Keratinocyte (primary cell): ENCODE measurements at regions not wholly inside any gene's neighbourhood (a gene's known extent, or its start where the extent isn't known, plus 50 kb on each side); places are given as distances from the start of the nearest gene placed in this dataset.

Experiments used
- DNase-seq: peaks from one replicate; pipeline ENCODE4 v3.0.0-alpha.2; 2011; ENCODE audit warnings: low read depth, missing footprints, low spot score
- FAIRE-seq: peaks from 2 replicates; lab custom pipeline; 2011; peaks lifted over from hg19 to GRCh38; lab: Jason Lieb, UNC
- H2AFZ ChIP-seq: 2 replicates; pipeline ENCODE4 v1.6.0; 2012; ENCODE audit warnings: low read length, control low read depth, inconsistent platforms; ENCODE audit not compliant: control insufficient read depth
- H3K27ac ChIP-seq: 2 replicates; pipeline ENCODE4 v1.5.1; 2011; ENCODE audit warnings: low read length; ENCODE audit not compliant: control insufficient read depth, insufficient read depth
- H3K27me3 ChIP-seq: 3 replicates; pipeline ENCODE4 v1.6.0; 2011; ENCODE audit warnings: low read length; ENCODE audit not compliant: control insufficient read depth, insufficient read depth; ENCODE audit errors: extremely low read depth
- H3K36me3 ChIP-seq, 2 experiments: 2 replicates in 1 of 2; 3 replicates in 1 of 2; pipeline ENCODE4 v1.5.1; 2011; ENCODE audit warnings: low read length in 2 of 2, mild to moderate bottlenecking in 1 of 2; ENCODE audit not compliant: control insufficient read depth in 2 of 2, insufficient read depth in 2 of 2; ENCODE audit errors: extremely low read depth in 1 of 2
- H3K4me1 ChIP-seq: 3 replicates; pipeline ENCODE4 v1.5.1; 2011; ENCODE audit warnings: low read length; ENCODE audit not compliant: control insufficient read depth, insufficient read depth; ENCODE audit errors: extremely low read depth
- H3K4me2 ChIP-seq: 3 replicates; pipeline ENCODE4 v1.6.0; 2011; ENCODE audit warnings: low read depth, low read length; ENCODE audit not compliant: control insufficient read depth, insufficient read depth; ENCODE audit errors: extremely low read depth
- H3K4me3 ChIP-seq, 3 experiments: fragments of 200-600 bp in 1 of 3; sonication (generic) in 1 of 3; 2 replicates in 2 of 3; 3 replicates in 1 of 3; pipeline ENCODE4 v1.5.1; 2011 to 2016; ENCODE audit warnings: low read length in 3 of 3, mild to moderate bottlenecking in 3 of 3, control low read depth in 2 of 3, inconsistent platforms in 1 of 3, low read depth in 1 of 3, mixed read lengths in 1 of 3, mixed run types in 1 of 3, moderate library complexity in 1 of 3; ENCODE audit not compliant: control insufficient read depth in 2 of 3, insufficient read depth in 2 of 3; ENCODE audit errors: extremely low read depth in 1 of 3
- H3K79me2 ChIP-seq: 2 replicates; pipeline ENCODE4 v1.6.0; 2012; ENCODE audit warnings: low read length; ENCODE audit not compliant: control insufficient read depth, insufficient read depth
- H3K9ac ChIP-seq: 3 replicates; pipeline ENCODE4 v1.6.0; 2011; ENCODE audit warnings: low read length; ENCODE audit not compliant: control insufficient read depth, insufficient read depth; ENCODE audit errors: extremely low read depth
- H3K9me1 ChIP-seq: 3 replicates; pipeline ENCODE4 v1.6.0; 2011; ENCODE audit warnings: low read length; ENCODE audit not compliant: control insufficient read depth, insufficient read depth; ENCODE audit errors: extremely low read depth
- H3K9me3 ChIP-seq: 2 replicates; pipeline ENCODE4 v1.5.1; 2012; ENCODE audit warnings: low read depth, low read length; ENCODE audit not compliant: control insufficient read depth
- H4K20me1 ChIP-seq: 3 replicates; pipeline ENCODE4 v1.6.0; 2011; ENCODE audit warnings: low read length; ENCODE audit not compliant: control insufficient read depth, insufficient read depth; ENCODE audit errors: extremely low read depth
- CTCF ChIP-seq, 3 experiments: IDR thresholded peaks in 1 of 3; conservative IDR thresholded peaks in 1 of 3; optimal IDR thresholded peaks in 1 of 3; 2 replicates in 2 of 3; 3 replicates in 1 of 3; pipeline versions ENCODE3 to v1.5.1; 2011; ENCODE audit warnings: low read length in 3 of 3, mild to moderate bottlenecking in 3 of 3, moderate library complexity in 2 of 3, control low read depth in 1 of 3, inconsistent platforms in 1 of 3; ENCODE audit not compliant: insufficient read depth in 2 of 3; ENCODE audit errors: extremely low read depth in 1 of 3
- EZH2 ChIP-seq: IDR thresholded peaks from one replicate; pipeline ENCODE4 v1.6.1; 2012; ENCODE audit warnings: inconsistent platforms, mild to moderate bottlenecking, low read length, moderate library complexity
- dilution Hi-C: fragments of 300-500 bp; cut with MboI; formaldehyde crosslinking; loops from one replicate; pipeline ENCODE4 v1.7.0; 2020; ENCODE audit warnings: low sequenced_read_pairs; ENCODE audit not compliant: extremely low pct_ligation_motif_present

GRCh38 chr2:207401338-207401737, 128.4 kb upstream of the CREB1 start:
- Histone ChIP-seq H3K79me2 (no peaks in the 10 kb centered on the region), H3K4me3 (no peak overlapping the region), H3K9ac (no peak overlapping the region), H3K4me2 (no peak overlapping the region), H3K36me3 (no peaks in the 10 kb centered on the region), H2AFZ (no peak overlapping the region), H3K9me1 (no peaks in the 10 kb centered on the region), H3K9me3 (no peaks in the 10 kb centered on the region), H3K4me1 (peaks cover 4% of the 10 kb centered on the region), H4K20me1 (no peaks in the 10 kb centered on the region), H3K27me3 (no peaks in the 10 kb centered on the region), H3K27ac (no peak overlapping the region)
- no peak for DNase-seq
- no peak for FAIRE-seq
- TF ChIP-seq EZH2 (no peak), CTCF (optimal IDR thresholded peaks at IDR 0.05 in 1 of 3, IDR thresholded peaks at IDR 0.05 in 1 of 3, conservative IDR thresholded peaks at IDR 0.05 in 1 of 3; ENCODE audit: extremely low read depth in 1 of 3, insufficient read depth in 2 of 3, low read length in 3 of 3) (no peak)
- dilution Hi-C loops = no loop called here

- Histone ChIP-seq H3K9ac (no peak overlapping the region), H3K9me3 (no peaks in the 10 kb centered on the region), H3K4me1 (peaks cover 14% of the 10 kb centered on the region), H3K27ac (no peak overlapping the region), H3K27me3 (no peaks in the 10 kb centered on the region), H3K9me1 (no peaks in the 10 kb centered on the region), H3K4me2 (no peak overlapping the region), H4K20me1 (no peaks in the 10 kb centered on the region), H2AFZ (no peak overlapping the region), H3K79me2 (no peaks in the 10 kb centered on the region), H3K4me3 (no peak overlapping the region), H3K36me3 (no peaks in the 10 kb centered on the region)
- FAIRE-seq (no peak), DNase-seq (no peak)
- dilution Hi-C loops = no loop called here
- TF ChIP-seq CTCF (optimal IDR thresholded peaks at IDR 0.05 in 1 of 3, IDR thresholded peaks at IDR 0.05 in 1 of 3, conservative IDR thresholded peaks at IDR 0.05 in 1 of 3; ENCODE audit: extremely low read depth in 1 of 3, insufficient read depth in 2 of 3, low read length in 3 of 3) (no peak), EZH2 (no peak)
Measured at GRCh38 chr2:207403141-207403540, 126.6 kb upstream of the CREB1 start.
